HEK293 (cell line): ENCODE measurements at regions not wholly inside any gene's neighbourhood (a gene's known extent, or its start where the extent isn't known, plus 50 kb on each side); places are given as distances from the start of the nearest gene placed in this dataset.

Source experiments
- CTCF ChIA-PET: fragments of 350-600 bp; formaldehyde crosslinking; extraction: SDS; loops from one replicate; lab custom pipeline; 2021; ENCODE audit warnings: antibody characterized with exemption; lab: Yijun Ruan, JAX
- POLR2A ChIA-PET: fragments of 300-600 bp; formaldehyde crosslinking; extraction: SDS; loops from one replicate; lab custom pipeline; 2020; ENCODE audit warnings: antibody characterized with exemption, inconsistent platforms; lab: Yijun Ruan, JAX
- H3K27ac ChIP-seq: fragments of 200-500 bp; sonication (Bioruptor generic); 2 replicates; pipeline ENCODE4 v1.5.1; 2014; ENCODE audit warnings: low read depth, low read length, control low read depth, inconsistent platforms; ENCODE audit errors: extremely low read depth
- H3K36me3 ChIP-seq, 2 experiments: fragments of 200-500 bp in 1 of 2; sonication (Bioruptor generic) in 1 of 2; 1 replicate in 1 of 2; 2 replicates in 1 of 2; pipeline ENCODE4 v1.5.1; 2014 to 2017; ENCODE audit warnings: inconsistent platforms in 2 of 2, low read length in 2 of 2; ENCODE audit not compliant: control insufficient read depth in 2 of 2, insufficient read depth in 1 of 2
- H3K4me1 ChIP-seq: fragments of 200-500 bp; sonication (Bioruptor generic); 2 replicates; pipeline ENCODE4 v1.5.1; 2014; ENCODE audit warnings: mild to moderate bottlenecking, low read length, inconsistent platforms; ENCODE audit not compliant: control insufficient read depth, insufficient read depth
- H3K4me3 ChIP-seq: 2 replicates; pipeline ENCODE4 v1.5.1; 2011; ENCODE audit warnings: low read depth, mild to moderate bottlenecking, control low read depth, low read length, moderate library complexity
- H3K9me3 ChIP-seq: fragments of 200-500 bp; sonication (Bioruptor generic); 2 replicates; pipeline ENCODE4 v1.5.1; 2014; ENCODE audit warnings: low read depth, low read length, inconsistent platforms; ENCODE audit not compliant: control insufficient read depth, insufficient read depth
- BCL11A ChIP-seq: fragments of 450-650 bp; formaldehyde crosslinking; IDR thresholded peaks from 2 replicates; pipeline ENCODE4 v1.5.1; 2016; ENCODE audit warnings: low read depth, missing biosample characterization, missing genetic modification characterization
- IKZF3 ChIP-seq: fragments of 450-650 bp; IDR thresholded peaks from 2 replicates; pipeline ENCODE4 v1.5.0; 2018; ENCODE audit warnings: missing biosample characterization, mild to moderate bottlenecking, missing genetic modification characterization, moderate library complexity
- KLF8 ChIP-seq: fragments of 450-650 bp; formaldehyde crosslinking; IDR thresholded peaks from 2 replicates; pipeline ENCODE4 v1.5.1; 2016; ENCODE audit warnings: missing biosample characterization, missing genetic modification characterization
- KLF9 ChIP-seq: fragments of 450-650 bp; formaldehyde crosslinking; IDR thresholded peaks from 2 replicates; pipeline ENCODE4 v1.5.1; 2016; ENCODE audit warnings: missing biosample characterization, missing genetic modification characterization, low read depth
- SETDB1 ChIP-seq: IDR thresholded peaks from one replicate; pipeline ENCODE4 v1.6.1; 2017; ENCODE audit warnings: mild to moderate bottlenecking, low read length, moderate library complexity, mixed read lengths; ENCODE audit not compliant: insufficient read length
- YY1 ChIP-seq: fragments of 450-650 bp; formaldehyde crosslinking; IDR thresholded peaks from 2 replicates; pipeline ENCODE4 v1.5.1; 2018; ENCODE audit warnings: missing biosample characterization, missing genetic modification characterization
- ZFHX2 ChIP-seq: fragments of 450-650 bp; formaldehyde crosslinking; conservative IDR thresholded peaks from 2 replicates; pipeline ENCODE4 v1.5.1; 2016; ENCODE audit warnings: missing biosample characterization, missing genetic modification characterization
- ZNF138 ChIP-seq: fragments of 450-650 bp; formaldehyde crosslinking; IDR thresholded peaks from 2 replicates; pipeline ENCODE4 v1.5.1; 2016; ENCODE audit warnings: missing biosample characterization, missing genetic modification characterization, borderline replicate concordance
- ZNF157 ChIP-seq: fragments of 450-650 bp; formaldehyde crosslinking; IDR thresholded peaks from 2 replicates; pipeline ENCODE4 v1.5.1; 2016; ENCODE audit warnings: missing biosample characterization, missing genetic modification characterization
- ZNF16 ChIP-seq: fragments of 450-650 bp; formaldehyde crosslinking; IDR thresholded peaks from 2 replicates; pipeline ENCODE4 v1.5.1; 2016; ENCODE audit warnings: low read depth, missing biosample characterization, missing genetic modification characterization
- ZNF37A ChIP-seq: fragments of 450-650 bp; IDR thresholded peaks from 2 replicates; pipeline ENCODE4 v1.5.1; 2018; ENCODE audit warnings: missing biosample characterization, missing genetic modification characterization
- ZNF404 ChIP-seq: fragments of 450-650 bp; formaldehyde crosslinking; IDR thresholded peaks from 2 replicates; pipeline ENCODE4 v1.5.1; 2017; ENCODE audit warnings: missing biosample characterization, missing genetic modification characterization
- ZNF514 ChIP-seq: fragments of 450-650 bp; formaldehyde crosslinking; IDR thresholded peaks from 2 replicates; pipeline ENCODE4 v1.5.1; 2016; ENCODE audit warnings: missing biosample characterization, missing genetic modification characterization
- ZNF518A ChIP-seq: fragments of 450-650 bp; formaldehyde crosslinking; conservative IDR thresholded peaks from 2 replicates; pipeline ENCODE4 v1.5.1; 2016; ENCODE audit warnings: low read depth, missing biosample characterization, missing genetic modification characterization
- ZNF561 ChIP-seq: fragments of 450-650 bp; IDR thresholded peaks from 2 replicates; pipeline ENCODE4 v1.5.1; 2018; ENCODE audit warnings: missing biosample characterization, missing genetic modification characterization, borderline replicate concordance
- ZNF580 ChIP-seq: fragments of 450-650 bp; formaldehyde crosslinking; IDR thresholded peaks from 2 replicates; pipeline ENCODE4 v1.5.1; 2016; ENCODE audit warnings: missing biosample characterization, missing genetic modification characterization
- ZNF639 ChIP-seq: fragments of 450-650 bp; formaldehyde crosslinking; IDR thresholded peaks from 2 replicates; pipeline ENCODE4 v1.5.1; 2016; ENCODE audit warnings: missing biosample characterization, missing genetic modification characterization
- ZNF645 ChIP-seq: fragments of 450-650 bp; formaldehyde crosslinking; IDR thresholded peaks from 2 replicates; pipeline ENCODE4; 2016; ENCODE audit warnings: missing biosample characterization, missing genetic modification characterization
- ZNF747 ChIP-seq: fragments of 450-650 bp; formaldehyde crosslinking; IDR thresholded peaks from 2 replicates; pipeline ENCODE4 v1.5.1; 2016; ENCODE audit warnings: missing biosample characterization, missing genetic modification characterization
- ZNF777 ChIP-seq: fragments of 450-650 bp; formaldehyde crosslinking; IDR thresholded peaks from 2 replicates; pipeline ENCODE4 v1.5.1; 2017; ENCODE audit warnings: missing biosample characterization, missing genetic modification characterization, borderline replicate concordance
- ZNF792 ChIP-seq: fragments of 450-650 bp; formaldehyde crosslinking; IDR thresholded peaks from 2 replicates; pipeline ENCODE4 v1.5.1; 2016; ENCODE audit warnings: missing biosample characterization, missing genetic modification characterization
- ZNF837 ChIP-seq: fragments of 450-650 bp; formaldehyde crosslinking; IDR thresholded peaks from 2 replicates; pipeline ENCODE4 v1.5.1; 2016; ENCODE audit warnings: missing biosample characterization, missing genetic modification characterization
- ZSCAN5A ChIP-seq: fragments of 450-650 bp; formaldehyde crosslinking; IDR thresholded peaks from 2 replicates; pipeline ENCODE4 v1.5.1; 2016; ENCODE audit warnings: missing biosample characterization, missing genetic modification characterization

- H3K36me3 ChIP-seq: no peaks in the 10 kb centered on the region
- H3K27ac ChIP-seq: no peak overlapping the region
- H3K9me3 ChIP-seq: no peaks in the 10 kb centered on the region
- CTCF ChIA-PET: interaction anchor here (0.5 kb wide), 1 partner anchor 33 kb away, joined by 4 read pairs; no protein-coding TSS in a partner anchor
- no peak overlapping the region for H3K4me3 ChIP-seq
- H3K4me1 ChIP-seq: no peaks in the 10 kb centered on the region
- POLR2A ChIA-PET: no interaction called here
- peak; percentile 93 for TF ChIP-seq SETDB1
- no peak for TF ChIP-seq ZNF514 (tag by site-specific recombination)
- TF ChIP-seq, all 188 proteins: peak for 1
Observed at GRCh38 chr10:8477300-8477699, 422.8 kb downstream of the GATA3 start.

- TF ChIP-seq ZNF645 (tag by site-specific recombination) (no peak), ZNF37A (no peak), ZNF404 (no peak), ZNF639 (no peak), ZNF157 (no peak), YY1 (tag by site-specific recombination) (no peak), ZFHX2 (tag by site-specific recombination) (no peak), KLF8 (tag by site-specific recombination) (no peak), BCL11A (no peak), ZNF580 (tag by site-specific recombination) (no peak), KLF9 (no peak), ZNF837 (tag by site-specific recombination) (no peak)
- H3K4me3 ChIP-seq: no peak overlapping the region
- ChIA-PET POLR2A (no interaction called here), CTCF (interaction anchor here (0.6 to 1.5 kb wide), 3 partner anchors 26 to 169 kb away, joined by 3 to 5 read pairs (median 5); no protein-coding TSS in a partner anchor)
- no peaks in the 10 kb centered on the region for H3K4me1 ChIP-seq
- H3K36me3 ChIP-seq: no peaks in the 10 kb centered on the region
- H3K9me3 ChIP-seq: no peaks in the 10 kb centered on the region
- H3K27ac ChIP-seq: no peak overlapping the region
Observed at GRCh38 chr10:8481718-8482504, 427.4 kb downstream of the GATA3 start.

GRCh38 chr10:8485032-8485431 lies 430.5 kb downstream of the GATA3 start:
- POLR2A ChIA-PET: no interaction called here
- Histone ChIP-seq H3K4me3 (no peak overlapping the region), H3K4me1 (no peaks in the 10 kb centered on the region), H3K27ac (no peak overlapping the region), H3K36me3 (no peaks in the 10 kb centered on the region), H3K9me3 (no peaks in the 10 kb centered on the region)
- CTCF ChIA-PET: no interaction called here
- TF ChIP-seq IKZF3 (tag by site-specific recombination) (no peak), ZNF792 (no peak), SETDB1 (no peak), ZNF561 (no peak), ZNF518A (tag by site-specific recombination) (no peak), ZSCAN5A (tag by site-specific recombination) (no peak), ZNF777 (no peak), ZNF37A (no peak), ZNF16 (tag by site-specific recombination) (no peak), ZNF747 (tag by site-specific recombination) (no peak), ZNF138 (tag by site-specific recombination) (no peak)
